ENCODE measurements at regions not wholly inside any gene's neighbourhood (a gene's known extent, or its start where the extent isn't known, plus 50 kb on each side); places are given as distances from the start of the nearest gene placed in this dataset.

- no peak for TF ChIP-seq IRF5 (IDR thresholded peaks at IDR 0.05; ENCODE audit: borderline replicate concordance)
Measured at GRCh38 chr1:193498088-193498655, 311.8 kb upstream of the B3GALT2 start (continued).

GRCh38 chr1:193494368-193494767 is 308.0 kb upstream of the B3GALT2 start:
- intact Hi-C loops (cut with micrococcal nuclease; ENCODE audit: unreplicated experiment), result no loop called here
- no peak for ATAC-seq
- no peak overlapping the region for H3K27ac ChIP-seq (ENCODE audit: control insufficient read depth, insufficient read depth)
- no peak overlapping the region for H2AFZ ChIP-seq (ENCODE audit: control insufficient read depth, low read depth, low read length)
- no peaks in the 10 kb centered on the region for H3K9me3 ChIP-seq (replicated peaks; ENCODE audit: control insufficient read depth, insufficient read depth, low read length)
- no peaks in the 10 kb centered on the region for H3K4me1 ChIP-seq (ENCODE audit: control insufficient read depth, insufficient read depth, low read length)
- RAD21 ChIA-PET (ENCODE audit: unreplicated experiment), result no interaction called here
- H3K79me2 ChIP-seq (ENCODE audit: control insufficient read depth, insufficient read depth, low read length), result no peaks in the 10 kb centered on the region
- H3K27me3 ChIP-seq (replicated peaks in 1 of 2; ENCODE audit: control insufficient read depth in 2 of 2, insufficient read depth in 2 of 2, low read length in 1 of 2), result no peaks in the 10 kb centered on the region
- in situ Hi-C loops (cut with MboI), result no loop called here
- WGBS (ENCODE audit: insufficient coverage, insufficient replicate concordance, low lambda C conversion rate, missing lambda C conversion rate), result 47% methylated on average over 2 of the region's 2 CpGs
- H3K36me3 ChIP-seq (ENCODE audit: control insufficient read depth in 2 of 2, insufficient read depth in 2 of 2, low read length in 1 of 2), result no peaks in the 10 kb centered on the region
- no peak for DNase-seq (ENCODE audit: low read depth, low spot score)
- FAIRE-seq, result no peak
- no peaks in the 10 kb centered on the region for H4K20me1 ChIP-seq (ENCODE audit: control insufficient read depth, insufficient read depth)
- BruUV-seq (replicated peaks), result no TSS peak
- POLR2A ChIA-PET, result no interaction called here
- no peak overlapping the region for H3K9ac ChIP-seq (ENCODE audit: control insufficient read depth, insufficient read depth, low read length)
- no peak overlapping the region for H3K4me2 ChIP-seq (ENCODE audit: control insufficient read depth, insufficient read depth)
- SMC1A ChIA-PET (ENCODE audit: uncharacterized antibody, unreplicated experiment), result no interaction called here
- H3K4me3 ChIP-seq, result no peak overlapping the region
- CTCF ChIA-PET, result no interaction called here
- no peak for TF ChIP-seq MTA3 (IDR thresholded peaks at IDR 0.05; ENCODE audit: borderline replicate concordance, low read length)

GRCh38 chr1:193489191-193489590 is 302.8 kb upstream of the B3GALT2 start:
- POLR2A ChIA-PET, result no interaction called here
- Histone ChIP-seq H3K9me3 (replicated peaks; ENCODE audit: control insufficient read depth, insufficient read depth, low read length) (no peaks in the 10 kb centered on the region; the same call in 2 of the 3 replicates), H3K27me3 (replicated peaks in 1 of 2; ENCODE audit: control insufficient read depth in 2 of 2, insufficient read depth in 2 of 2, low read length in 1 of 2) (no peaks in the 10 kb centered on the region; a peak in 1 of 4 replicates), H3K4me1 (ENCODE audit: control insufficient read depth, insufficient read depth, low read length) (no peaks in the 10 kb centered on the region), H3K9ac (ENCODE audit: control insufficient read depth, insufficient read depth, low read length) (no peak overlapping the region), H3K36me3 (ENCODE audit: control insufficient read depth in 2 of 2, insufficient read depth in 2 of 2, low read length in 1 of 2) (no peaks in the 10 kb centered on the region), H4K20me1 (ENCODE audit: control insufficient read depth, insufficient read depth) (no peaks in the 10 kb centered on the region), H3K79me2 (ENCODE audit: control insufficient read depth, insufficient read depth, low read length) (no peaks in the 10 kb centered on the region), H3K4me3 (no peak overlapping the region), H3K27ac (ENCODE audit: control insufficient read depth, insufficient read depth) (no peak overlapping the region), H2AFZ (ENCODE audit: control insufficient read depth, low read depth, low read length) (no peak overlapping the region), H3K4me2 (ENCODE audit: control insufficient read depth, insufficient read depth) (no peak overlapping the region)
- in situ Hi-C loops (cut with MboI) (no loop called here), intact Hi-C loops (cut with micrococcal nuclease; ENCODE audit: unreplicated experiment) (no loop called here)
- no peak for DNase-seq (ENCODE audit: low read depth, low spot score)
- CTCF ChIA-PET, result no interaction called here
- RAD21 ChIA-PET (ENCODE audit: unreplicated experiment), result no interaction called here
- BruUV-seq (replicated peaks), result no TSS peak
- TF ChIP-seq BMI1 (IDR thresholded peaks at IDR 0.05; ENCODE audit: borderline replicate concordance) (no peak), MEF2B (IDR thresholded peaks at IDR 0.05; ENCODE audit: partially characterized antibody, poor library complexity, severe bottlenecking) (no peak), NR2C2 (IDR thresholded peaks at IDR 0.05; ENCODE audit: borderline replicate concordance, control insufficient read depth, insufficient read length, low read depth) (no peak), NR2C1 (IDR thresholded peaks at IDR 0.05) (no peak)
- FAIRE-seq, result no peak
- SMC1A ChIA-PET (ENCODE audit: uncharacterized antibody, unreplicated experiment), result no interaction called here
- ATAC-seq, result no peak
